Endothelial cell of umbilical vein (primary cell): ENCODE measurements at regions not wholly inside any gene's neighbourhood (a gene's known extent, or its start where the extent isn't known, plus 50 kb on each side); places are given as distances from the start of the nearest gene placed in this dataset.

Source experiments
- BruUV-seq: library from RNA; stranded (reverse); fragments of 400-500 nt; replicated peaks from 2 replicates; lab custom pipeline; 2021; lab: Mats Ljungman, UMichigan
- CTCF ChIA-PET: fragments of 300-600, 350-600 bp; sonication (Branson Sonifier 250); formaldehyde crosslinking; loops from one replicate; lab custom pipeline; 2021; ENCODE audit warnings: antibody characterized with exemption, inconsistent platforms; lab: Charles Lee
- POLR2A ChIA-PET: fragments of 300-600, 350-600 bp; sonication (Branson Sonifier 250); formaldehyde crosslinking; loops from one replicate; lab custom pipeline; 2021; ENCODE audit warnings: antibody characterized with exemption, inconsistent platforms; lab: Charles Lee
- DNase-seq: peaks from one replicate; pipeline ENCODE4 v3.0.0-alpha.2; 2011; ENCODE audit warnings: low read depth, low spot score
- FAIRE-seq: peaks from 2 replicates; lab custom pipeline; 2011; peaks lifted over from hg19 to GRCh38; lab: Jason Lieb, UNC
- H2AFZ ChIP-seq: 2 replicates; pipeline ENCODE4 v1.6.0; 2012; ENCODE audit warnings: low read depth, low read length, control low read depth, inconsistent platforms
- H3K27ac ChIP-seq: 2 replicates; pipeline ENCODE4 v1.5.1; 2011; ENCODE audit warnings: low read depth, mild to moderate bottlenecking, control low read depth, low read length, moderate library complexity; ENCODE audit not compliant: insufficient read depth
- H3K27me3 ChIP-seq, 2 experiments: 2 replicates each; pipeline versions ENCODE4 v1.6.0 to v1.6.1; 2011; ENCODE audit warnings: low read length in 2 of 2, mixed read lengths in 1 of 2; ENCODE audit not compliant: control insufficient read depth in 2 of 2, insufficient read depth in 2 of 2
- H3K36me3 ChIP-seq, 2 experiments: 2 replicates in 1 of 2; 3 replicates in 1 of 2; pipeline ENCODE4 v1.5.1; 2011; ENCODE audit warnings: low read length in 2 of 2, mild to moderate bottlenecking in 1 of 2, moderate library complexity in 1 of 2; ENCODE audit not compliant: control insufficient read depth in 2 of 2, insufficient read depth in 2 of 2; ENCODE audit errors: extremely low read depth in 1 of 2
- H3K4me1 ChIP-seq: 3 replicates; pipeline ENCODE4 v1.5.1; 2011; ENCODE audit warnings: mild to moderate bottlenecking, low read length; ENCODE audit not compliant: control insufficient read depth, insufficient read depth; ENCODE audit errors: extremely low read depth
- H3K4me2 ChIP-seq: 2 replicates; pipeline ENCODE4 v1.6.1; 2011; ENCODE audit warnings: low read length, control low read depth, mixed read lengths; ENCODE audit not compliant: insufficient read depth
- H3K4me3 ChIP-seq, 3 experiments: fragments of 200-600 bp in 1 of 3; sonication (generic), shearing (Covaris generic) in 1 of 3; replicated peaks in 1 of 3; 2 replicates each; pipeline ENCODE4 v1.5.1; 2011 to 2016; ENCODE audit warnings: control low read depth in 3 of 3, low read length in 3 of 3, mild to moderate bottlenecking in 2 of 3, inconsistent platforms in 1 of 3, low read depth in 1 of 3, moderate library complexity in 1 of 3; ENCODE audit not compliant: insufficient read depth in 1 of 3
- H3K79me2 ChIP-seq: 2 replicates; pipeline ENCODE4 v1.6.0; 2012; ENCODE audit warnings: low read length, inconsistent platforms; ENCODE audit not compliant: control insufficient read depth, insufficient read depth
- H3K9ac ChIP-seq: replicated peaks from 2 replicates; pipeline ENCODE3; 2011; ENCODE audit warnings: low read length, control low read depth; ENCODE audit not compliant: insufficient read depth; ENCODE audit errors: extremely low read depth
- H3K9me1 ChIP-seq: replicated peaks from 3 replicates; pipeline ENCODE4 v1.6.0; 2011; ENCODE audit warnings: mild to moderate bottlenecking, low read length; ENCODE audit not compliant: control insufficient read depth, insufficient read depth; ENCODE audit errors: extremely low read depth
- H3K9me3 ChIP-seq: replicated peaks from 2 replicates; pipeline ENCODE4 v1.5.1; 2012; ENCODE audit warnings: low read length, inconsistent platforms; ENCODE audit not compliant: control insufficient read depth, insufficient read depth
- H4K20me1 ChIP-seq: replicated peaks from 2 replicates; pipeline ENCODE3; 2011; ENCODE audit warnings: mild to moderate bottlenecking, low read length; ENCODE audit not compliant: control insufficient read depth, insufficient read depth; ENCODE audit errors: extremely low read depth
- CTCF ChIP-seq, 2 donors: IDR thresholded peaks; 1 replicate in 1 of 2; 2 replicates in 1 of 2; pipeline ENCODE4 v1.5.1; 2011; ENCODE audit warnings: low read length in 2 of 2, mild to moderate bottlenecking in 2 of 2, moderate library complexity in 2 of 2, control low read depth in 1 of 2, inconsistent platforms in 1 of 2, low read depth in 1 of 2; ENCODE audit not compliant: insufficient read depth in 1 of 2; ENCODE audit errors: extremely low read depth in 1 of 2
- EZH2 ChIP-seq: IDR thresholded peaks from 2 replicates; pipeline ENCODE4 v1.6.1; 2012; ENCODE audit warnings: borderline replicate concordance, low read depth, mild to moderate bottlenecking, moderate library complexity, low read length, inconsistent platforms; ENCODE audit not compliant: severe bottlenecking
- FOS ChIP-seq: IDR thresholded peaks from 2 replicates; pipeline ENCODE4 v1.6.1; 2011; ENCODE audit warnings: mild to moderate bottlenecking, low read length, moderate library complexity, borderline replicate concordance; ENCODE audit not compliant: insufficient read depth
- GATA2 ChIP-seq: IDR thresholded peaks from 2 replicates; pipeline ENCODE4 v1.7.0; 2011; ENCODE audit warnings: low read depth, mild to moderate bottlenecking, moderate library complexity, mixed read lengths, low read length; ENCODE audit not compliant: insufficient read length, insufficient read depth
- JUN ChIP-seq: IDR thresholded peaks from 2 replicates; pipeline ENCODE4 v1.6.1; 2011; ENCODE audit warnings: borderline replicate concordance, low read depth; ENCODE audit not compliant: insufficient read length, insufficient read depth
- MAX ChIP-seq: IDR thresholded peaks from 2 replicates; pipeline ENCODE4 v1.6.1; 2011; ENCODE audit not compliant: insufficient read depth, insufficient read length
- MYC ChIP-seq: IDR thresholded peaks from one replicate; pipeline ENCODE4 v1.6.1; 2011; ENCODE audit warnings: mild to moderate bottlenecking, low read depth, low read length
- POLR2A ChIP-seq: IDR thresholded peaks from 2 replicates; pipeline ENCODE4 v1.6.1; 2012; ENCODE audit warnings: low read depth, mild to moderate bottlenecking, control low read depth, low read length
- POLR2AphosphoS5 ChIP-seq: IDR thresholded peaks from 2 replicates; pipeline ENCODE4 v1.6.1; 2012; ENCODE audit warnings: low read depth, mild to moderate bottlenecking, control low read depth, low read length, moderate library complexity; ENCODE audit not compliant: insufficient read depth
- dilution Hi-C: fragments of 300-500 bp; cut with MboI; formaldehyde crosslinking; loops from one replicate; pipeline ENCODE4 v1.15.0; 2019; ENCODE audit warnings: low sequenced_read_pairs; ENCODE audit not compliant: extremely low pct_ligation_motif_present
- intact Hi-C: fragments of 100-400 bp; cut with micrococcal nuclease; formaldehyde crosslinking; loops from one replicate; pipeline ENCODE4 v1.10.0; 2022

- DNase-seq (no peak), FAIRE-seq (no peak)
- peaks cover 4% of the 10 kb centered on the region for H3K9me3 ChIP-seq
- dilution Hi-C loops, result no loop called here
- no TSS peak for BruUV-seq
- no peak overlapping the region for H3K27ac ChIP-seq
- no peak overlapping the region for H3K4me3 ChIP-seq
- no peaks in the 10 kb centered on the region for H3K9me1 ChIP-seq
- no peak overlapping the region for H3K9ac ChIP-seq
- H4K20me1 ChIP-seq, result no peaks in the 10 kb centered on the region
- no peaks in the 10 kb centered on the region for H3K36me3 ChIP-seq
- H3K4me1 ChIP-seq, result no peaks in the 10 kb centered on the region
- no peaks in the 10 kb centered on the region for H3K27me3 ChIP-seq
- no peaks in the 10 kb centered on the region for H3K79me2 ChIP-seq
- no peak overlapping the region for H3K4me2 ChIP-seq
- H2AFZ ChIP-seq, result no peak overlapping the region
- intact Hi-C loops, result no loop called here
- no peak for TF ChIP-seq MAX
- ChIA-PET POLR2A (no interaction called here), CTCF (no interaction called here)
These were observed 448.3 kb upstream of the ST6GAL2 start for GRCh38 chr2:107334306-107334705.

- TF ChIP-seq POLR2A (no peak), EZH2 (no peak), MYC (no peak), POLR2AphosphoS5 (no peak), JUN (no peak), MAX (no peak), GATA2 (no peak), CTCF (IDR thresholded peaks at IDR 0.05; ENCODE audit: extremely low read depth in 1 of 2, insufficient read depth in 1 of 2, low read depth in 1 of 2, low read length in 2 of 2) (no peak), FOS (no peak)
- dilution Hi-C loops, result no loop called here
- Histone ChIP-seq H3K4me2 (no peak overlapping the region), H3K79me2 (no peaks in the 10 kb centered on the region), H3K4me3 (no peak overlapping the region), H3K36me3 (no peaks in the 10 kb centered on the region), H2AFZ (no peak overlapping the region), H3K9ac (no peak overlapping the region), H3K27ac (no peak overlapping the region), H4K20me1 (no peaks in the 10 kb centered on the region), H3K9me1 (no peaks in the 10 kb centered on the region), H3K27me3 (no peaks in the 10 kb centered on the region), H3K9me3 (peaks cover 3% of the 10 kb centered on the region), H3K4me1 (no peaks in the 10 kb centered on the region)
- intact Hi-C loops, result no loop called here
- no TSS peak for BruUV-seq
- CTCF ChIA-PET, result no interaction called here
- FAIRE-seq (no peak), DNase-seq (no peak)
- POLR2A ChIA-PET, result no interaction called here
These were observed 450.6 kb upstream of the ST6GAL2 start for GRCh38 chr2:107336526-107336925.
